T-cell (primary cell): ENCODE measurements at regions not wholly inside any gene's neighbourhood (a gene's known extent, or its start where the extent isn't known, plus 50 kb on each side); places are given as distances from the start of the nearest gene placed in this dataset.
A peak's percentile ranks its signal among the peaks of the same experiment; 100 is the strongest.

ENCODE experiments used
- ATAC-seq, 4 experiments: fragments of 200-7000 bp in 3 of 4; fragments of 150-1000 bp in 1 of 4; cut with Tn5 transposase; replicated peaks in 1 of 4; 1 replicate in 3 of 4; 2 replicates in 1 of 4; pipeline ENCODE4 v1.10.0; 2021; ENCODE audit warnings: moderate library complexity in 3 of 4, mild to moderate bottlenecking in 2 of 4, moderate number of reproducible peaks in 1 of 4
- CTCF ChIA-PET, 2 donors: fragments of 300-600 bp; sonication (Branson Sonifier 250); formaldehyde crosslinking; loops; one replicate each; lab custom pipeline; 2022; ENCODE audit warnings: antibody characterized with exemption in 2 of 2; lab: Charles Lee
- POLR2A ChIA-PET, 2 donors: fragments of 300-600 bp; sonication (Branson Sonifier 250); formaldehyde crosslinking; loops; one replicate each; lab custom pipeline; 2022; ENCODE audit warnings: antibody characterized with exemption in 2 of 2; lab: Charles Lee
- DNase-seq, 35 experiments: peaks; one replicate each; pipeline versions ENCODE4 v3.0.0 to v3.0.0-alpha.2; 2013 to 2023
- H3K27ac ChIP-seq: one replicate; pipeline ENCODE4 v1.5.1; 2013; ENCODE audit warnings: low read length
- H3K27me3 ChIP-seq, 2 experiments: replicated peaks in 1 of 2; 1 replicate in 1 of 2; 2 replicates in 1 of 2; pipeline versions ENCODE4 v1.6.1 to v1.7.0; 2013; ENCODE audit warnings: low read length in 1 of 2, mixed read lengths in 1 of 2; ENCODE audit not compliant: control insufficient read depth in 2 of 2, insufficient read depth in 2 of 2; ENCODE audit errors: extremely low read depth in 1 of 2
- H3K36me3 ChIP-seq, 2 donors: 1 replicate in 1 of 2; 2 replicates in 1 of 2; pipeline versions ENCODE4 v1.6.1 to v1.7.0; 2013; ENCODE audit warnings: low read length in 1 of 2; ENCODE audit not compliant: control insufficient read depth in 2 of 2, insufficient read depth in 1 of 2; ENCODE audit errors: extremely low read depth in 1 of 2
- H3K4me1 ChIP-seq, 2 experiments: 1 replicate in 1 of 2; 2 replicates in 1 of 2; pipeline versions ENCODE4 v1.6.1 to v1.7.0; 2013; ENCODE audit warnings: low read length in 2 of 2, mixed read lengths in 1 of 2; ENCODE audit not compliant: insufficient read depth in 2 of 2, control insufficient read depth in 1 of 2; ENCODE audit errors: extremely low read depth in 1 of 2
- H3K4me3 ChIP-seq, 2 donors: 1 replicate in 1 of 2; 2 replicates in 1 of 2; pipeline versions ENCODE4 v1.5.1 to v1.7.0; 2013; ENCODE audit warnings: mild to moderate bottlenecking in 2 of 2, low read length in 1 of 2, moderate library complexity in 1 of 2; ENCODE audit not compliant: control insufficient read depth in 1 of 2; ENCODE audit errors: extremely low read depth in 1 of 2
- H3K9me3 ChIP-seq: 2 replicates; pipeline ENCODE4 v1.7.0; 2013
- H3K27ac Mint-ChIP-seq, 2 donors: one replicate each; pipeline ENCODE4 v1.8.0; 2020 to 2021; ENCODE audit warnings: mild to moderate bottlenecking in 2 of 2, mixed read lengths in 2 of 2
- H3K27me3 Mint-ChIP-seq, 2 donors: one replicate each; pipeline ENCODE4 v1.8.0; 2021 to 2022; ENCODE audit warnings: mixed read lengths in 2 of 2
- H3K36me3 Mint-ChIP-seq: one replicate; pipeline ENCODE4 v1.8.0; 2021; ENCODE audit warnings: mixed read lengths
- H3K4me1 Mint-ChIP-seq, 3 donors: one replicate each; pipeline ENCODE4 v1.8.0; 2020 to 2022; ENCODE audit warnings: mixed read lengths in 3 of 3, mild to moderate bottlenecking in 1 of 3
- H3K4me3 Mint-ChIP-seq, 3 donors: one replicate each; pipeline ENCODE4 v1.8.0; 2020 to 2022; ENCODE audit warnings: mild to moderate bottlenecking in 3 of 3, mixed read lengths in 3 of 3, moderate library complexity in 3 of 3
- H3K9me3 Mint-ChIP-seq, 3 donors: one replicate each; pipeline ENCODE4 v1.8.0; 2020 to 2022; ENCODE audit warnings: mixed read lengths in 3 of 3
- WGBS: methylation state at CpG from one replicate; pipeline ENCODE4 v1.1.5; 2013; ENCODE audit warnings: missing lambda C conversion rate; ENCODE audit not compliant: insufficient coverage; 5-methylcytosine and 5-hydroxymethylcytosine counted together

DNA sequence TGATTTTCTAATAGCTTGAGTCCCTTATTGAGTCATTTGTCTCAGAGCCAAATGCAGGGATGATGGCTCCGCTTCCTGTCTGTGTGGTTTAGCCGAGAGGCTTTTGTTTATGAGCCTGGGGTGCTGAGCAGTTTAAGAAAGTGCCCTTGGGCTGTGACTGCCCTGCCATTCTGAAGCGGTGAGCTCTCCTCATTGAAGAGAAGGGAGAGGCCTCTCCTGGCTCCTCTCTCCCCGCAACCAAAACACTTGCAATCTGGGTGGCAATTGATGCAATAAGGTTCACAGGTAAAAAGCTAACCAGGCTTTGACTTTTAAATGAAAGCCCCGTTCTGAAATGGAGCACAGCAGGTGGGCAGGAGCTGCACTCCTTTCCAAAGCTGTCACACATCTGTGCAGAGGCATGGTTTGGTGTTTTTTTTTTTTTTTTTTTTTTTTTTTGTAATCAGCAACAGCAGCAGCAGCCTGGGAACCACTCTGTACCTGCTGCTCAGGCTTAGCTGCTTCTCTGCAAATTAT, 403.7 kb downstream of the SIPA1L2 start:
- Mint-ChIP-seq H3K36me3 (no peaks in the 10 kb centered on the region), H3K27me3 (peaks cover 0 to 5% of the 10 kb centered on the region in 2 donors), H3K4me1 (peaks cover 10 to 31% (median 22%) of the 10 kb centered on the region in 3 donors), H3K4me3 (peak overlapping the region; percentile 25 to 28 (median 26)), H3K9me3 (no peaks in the 10 kb centered on the region), H3K27ac (peak overlapping the region; percentile 44 to 79)
- WGBS = 25% methylated on average over 4 of the region's 5 CpGs
- ATAC-seq = peak; percentile 70 to 88 (median 73)
- DNase-seq = peak in 25 of 35 experiments; percentile 1 to 38 (median 8)
- peaks cover 0 to 12% of the 10 kb centered on the region in 2 experiments for H3K4me1 ChIP-seq
- POLR2A ChIA-PET = interaction anchor here in 1 of 2 donors (0.6 kb wide), 2 partner anchors 252 to 275 kb away, joined by 4 to 5 read pairs; no protein-coding TSS in a partner anchor
- CTCF ChIA-PET = interaction anchor here (0.6 to 1.1 kb wide), 3 partner anchors 401 to 1034 kb away, joined by 3 to 5 read pairs (median 4); no protein-coding TSS in a partner anchor
- no peaks in the 10 kb centered on the region for H3K27me3 ChIP-seq
- no peaks in the 10 kb centered on the region for H3K36me3 ChIP-seq
- peak overlapping the region; percentile 39 for H3K27ac ChIP-seq
- H3K9me3 ChIP-seq = no peaks in the 10 kb centered on the region
- H3K4me3 ChIP-seq = no peak overlapping the region

DNA sequence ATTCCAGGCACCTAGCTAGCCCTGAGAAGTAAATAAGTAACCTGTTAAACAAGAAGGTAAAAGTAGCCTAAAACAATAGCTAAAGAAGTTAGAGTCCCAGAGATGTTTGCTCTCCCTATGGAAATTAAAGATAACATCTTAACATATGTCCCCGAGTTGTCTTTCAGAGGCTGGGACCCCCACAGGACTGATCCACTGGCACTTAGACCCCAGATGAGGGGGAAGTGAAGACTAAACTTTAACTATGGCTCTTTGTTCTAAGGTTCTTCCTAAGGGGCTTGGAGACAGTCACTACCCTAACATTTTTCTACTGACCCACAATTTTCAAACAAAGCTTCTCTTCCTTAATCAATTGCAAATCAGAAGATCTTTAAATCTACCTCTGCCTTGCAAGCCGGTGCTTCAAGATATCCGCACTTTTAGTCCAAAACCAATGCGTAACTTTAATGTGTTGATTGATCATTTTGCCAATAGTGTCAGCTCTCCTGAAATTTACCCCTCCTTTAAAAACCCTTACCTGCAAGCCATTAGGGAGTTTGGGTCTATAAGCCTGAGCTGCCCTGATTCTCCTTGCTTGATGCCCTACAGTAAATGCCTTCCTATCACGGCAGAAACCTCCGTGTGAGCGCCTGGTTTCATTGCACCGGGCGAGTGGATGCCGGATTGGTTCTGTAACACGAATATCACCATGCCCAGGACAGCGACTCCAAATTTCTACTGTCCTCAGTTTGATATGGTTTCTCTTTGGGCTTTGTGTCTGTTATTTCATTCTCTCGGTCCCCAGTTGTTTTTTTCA, 404.4 kb downstream of the SIPA1L2 start:
- 83% methylated on average over 6 of the region's 13 CpGs for WGBS
- H3K27me3 Mint-ChIP-seq = peaks cover 0 to 5% of the 10 kb centered on the region in 2 donors

DNA sequence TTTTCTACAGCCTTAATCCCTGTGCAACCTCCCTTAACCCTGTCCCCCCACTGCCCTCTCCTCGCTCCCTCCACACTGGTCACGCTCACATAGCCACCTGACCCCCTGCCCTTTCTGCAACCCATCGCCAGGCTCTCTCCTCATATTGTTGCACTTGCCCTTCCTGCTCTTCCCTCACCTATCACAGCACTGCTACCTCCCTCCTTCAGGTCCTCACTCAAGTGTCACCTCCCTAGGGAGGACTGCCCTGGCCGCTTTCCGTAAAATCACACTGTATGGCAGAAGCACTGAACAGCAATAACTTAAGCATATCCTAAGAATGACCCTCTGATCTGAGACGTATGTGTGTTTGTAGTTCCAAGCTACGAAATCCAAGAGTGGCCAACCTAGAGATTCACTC, 406.0 kb downstream of the SIPA1L2 start:
- no peaks in the 10 kb centered on the region for H3K36me3 ChIP-seq
- H3K36me3 Mint-ChIP-seq = no peaks in the 10 kb centered on the region
- H3K27me3 ChIP-seq = no peaks in the 10 kb centered on the region
- H3K9me3 ChIP-seq = no peaks in the 10 kb centered on the region
- no peaks in the 10 kb centered on the region for H3K9me3 Mint-ChIP-seq
- no peaks in the 10 kb centered on the region for H3K27me3 Mint-ChIP-seq
- ChIA-PET CTCF (no interaction called here), POLR2A (no interaction called here)
- no peak overlapping the region for H3K27ac ChIP-seq
- WGBS = 78% methylated on average over 4 of the region's 7 CpGs
- ATAC-seq = no peak
- H3K27ac Mint-ChIP-seq = no peak overlapping the region
- no peak overlapping the region for H3K4me3 ChIP-seq
- H3K4me1 Mint-ChIP-seq = peaks cover 10 to 31% (median 22%) of the 10 kb centered on the region in 3 donors
- H3K4me1 ChIP-seq = peaks cover 0 to 12% of the 10 kb centered on the region in 2 experiments
- no peak for DNase-seq
- no peak overlapping the region for H3K4me3 Mint-ChIP-seq

More for the DNA sequence above, 404.4 kb downstream of the SIPA1L2 start:
- Mint-ChIP-seq H3K4me3 (peak overlapping the region in 2 of 3 donors; percentile 25 to 26), H3K27ac (peak overlapping the region; percentile 44 to 79), H3K36me3 (no peaks in the 10 kb centered on the region), H3K4me1 (peaks cover 10 to 31% (median 22%) of the 10 kb centered on the region in 3 donors), H3K9me3 (no peaks in the 10 kb centered on the region)
- Histone ChIP-seq H3K27ac (no peak overlapping the region), H3K27me3 (no peaks in the 10 kb centered on the region), H3K4me1 (peaks cover 0 to 12% of the 10 kb centered on the region in 2 experiments), H3K9me3 (no peaks in the 10 kb centered on the region), H3K4me3 (no peak overlapping the region), H3K36me3 (no peaks in the 10 kb centered on the region)
- ChIA-PET CTCF (interaction anchor here (0.6 to 1.1 kb wide), 4 partner anchors 256 to 1035 kb away, joined by 3 to 7 read pairs (median 4); no protein-coding TSS in a partner anchor), POLR2A (interaction anchor here in 1 of 2 donors (0.6 kb wide), 2 partner anchors 251 to 276 kb away, joined by 4 to 5 read pairs; no protein-coding TSS in a partner anchor)
- DNase-seq (no peak), ATAC-seq (no peak)

DNA sequence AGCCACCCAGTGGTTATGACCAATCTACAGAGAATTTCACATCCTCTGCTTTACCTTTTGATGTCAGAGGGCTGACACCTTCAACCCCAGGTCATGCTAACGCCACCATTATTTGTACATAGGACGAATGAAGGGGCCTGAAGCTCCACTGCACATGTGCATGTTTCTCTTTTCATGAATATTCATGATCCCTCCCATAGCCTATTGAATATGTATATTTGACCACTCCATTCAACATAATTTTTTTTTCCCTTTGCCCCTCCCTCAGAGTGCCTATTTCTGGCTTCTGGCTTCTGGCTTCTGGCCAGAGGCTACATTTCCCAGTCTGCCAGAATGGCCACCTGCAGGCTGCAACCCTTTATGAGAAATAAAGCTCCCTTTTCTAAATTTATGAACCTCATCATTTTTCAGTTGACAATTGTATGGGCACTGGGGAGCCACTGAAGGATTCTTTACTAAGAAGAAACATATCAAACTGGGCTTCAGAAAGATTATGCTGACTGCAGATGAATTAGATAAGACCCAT, 406.7 kb downstream of the SIPA1L2 start:
- Histone ChIP-seq H3K36me3 (no peaks in the 10 kb centered on the region), H3K4me3 (no peak overlapping the region), H3K27me3 (no peaks in the 10 kb centered on the region), H3K9me3 (no peaks in the 10 kb centered on the region), H3K27ac (no peak overlapping the region), H3K4me1 (peaks cover 0 to 12% of the 10 kb centered on the region in 2 experiments)
- peaks cover 10 to 31% (median 22%) of the 10 kb centered on the region in 3 donors for H3K4me1 Mint-ChIP-seq
- ChIA-PET POLR2A (no interaction called here), CTCF (no interaction called here)
- H3K27me3 Mint-ChIP-seq = no peaks in the 10 kb centered on the region
- ATAC-seq (no peak), DNase-seq (no peak)
- H3K36me3 Mint-ChIP-seq = no peaks in the 10 kb centered on the region
- no CpG with 5 or more reads among the region's 2 CpGs for WGBS
- no peaks in the 10 kb centered on the region for H3K9me3 Mint-ChIP-seq
- no peak overlapping the region for H3K4me3 Mint-ChIP-seq
- H3K27ac Mint-ChIP-seq = no peak overlapping the region

DNA sequence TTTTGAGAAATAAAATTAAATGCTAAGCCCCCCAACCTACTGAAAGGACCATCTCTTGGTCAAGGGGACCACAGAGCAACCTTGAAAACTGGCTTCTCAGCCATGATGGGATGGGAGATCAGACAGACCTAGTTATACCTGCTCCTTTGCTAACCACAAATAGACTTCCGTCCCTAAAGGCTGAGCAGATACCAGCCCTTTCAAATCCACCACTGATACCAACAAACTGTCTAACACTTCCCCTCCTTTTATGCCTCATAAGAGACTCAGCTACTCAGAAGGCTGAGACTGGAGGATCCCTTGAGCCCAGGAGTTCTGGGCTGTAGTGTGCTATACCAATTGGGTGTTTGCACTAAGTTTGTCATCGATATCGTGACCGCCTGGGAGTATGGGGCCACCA, 407.3 kb downstream of the SIPA1L2 start:
- no peak overlapping the region for H3K4me3 Mint-ChIP-seq
- ATAC-seq = peak in 3 of 4 experiments; percentile 24 to 51 (median 38)

DNA sequence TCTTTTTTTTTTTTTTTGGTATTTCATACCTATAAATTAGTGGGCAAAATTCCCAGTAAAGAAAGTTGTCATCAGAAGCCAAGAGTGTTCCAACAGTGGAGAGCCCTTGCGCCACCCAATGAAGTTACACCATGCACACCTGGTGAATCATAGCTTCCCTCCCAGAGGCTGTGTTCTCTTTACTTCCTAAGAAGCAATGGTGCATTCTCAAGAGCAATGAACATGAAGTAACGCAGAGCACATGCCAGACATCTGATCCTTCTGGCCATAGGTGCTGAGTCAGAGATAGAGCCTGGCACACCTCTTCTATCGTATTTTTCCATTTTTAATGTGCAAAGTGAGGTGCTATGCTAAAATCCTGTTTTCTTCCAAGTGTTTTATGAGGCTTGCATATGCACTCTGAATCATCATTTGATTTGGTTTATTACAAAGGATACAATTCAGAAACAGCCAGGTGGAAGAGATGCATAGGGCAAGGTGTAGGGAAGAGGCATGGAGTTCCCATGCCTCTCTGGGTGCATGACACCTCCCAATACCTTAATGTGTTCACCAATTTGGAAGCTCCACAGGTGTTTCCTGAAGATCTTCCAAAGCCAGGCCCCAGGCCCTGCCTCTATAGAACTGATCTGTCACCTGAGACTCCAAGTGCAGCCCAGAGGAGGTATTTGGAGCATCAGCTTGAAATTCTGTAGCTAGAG, 408.0 kb downstream of the SIPA1L2 start:
- no peak for ATAC-seq
- Mint-ChIP-seq H3K4me3 (no peak overlapping the region), H3K27me3 (no peaks in the 10 kb centered on the region), H3K36me3 (no peaks in the 10 kb centered on the region), H3K9me3 (no peaks in the 10 kb centered on the region), H3K27ac (no peak overlapping the region), H3K4me1 (peaks cover 10 to 24% (median 16%) of the 10 kb centered on the region in 3 donors)
- Histone ChIP-seq H3K36me3 (no peaks in the 10 kb centered on the region), H3K4me1 (peaks cover 0 to 7% of the 10 kb centered on the region in 2 experiments), H3K4me3 (no peak overlapping the region), H3K27me3 (no peaks in the 10 kb centered on the region), H3K27ac (no peak overlapping the region), H3K9me3 (no peaks in the 10 kb centered on the region)
- DNase-seq = no peak
- POLR2A ChIA-PET = interaction anchor here in 1 of 2 donors (0.6 kb wide), 1 partner anchor 85 kb away, joined by 3 read pairs; no protein-coding TSS in a partner anchor
- WGBS = 80% methylated on average over 1 of the region's 3 CpGs
- CTCF ChIA-PET = no interaction called here

More for the DNA sequence above, 407.3 kb downstream of the SIPA1L2 start:
- H3K36me3 ChIP-seq = no peaks in the 10 kb centered on the region
- peak overlapping the region in 1 of 2 donors; percentile 60 for H3K27ac Mint-ChIP-seq
- ChIA-PET POLR2A (interaction anchor here in 1 of 2 donors (0.6 kb wide), 1 partner anchor 85 kb away, joined by 3 read pairs; no protein-coding TSS in a partner anchor), CTCF (no interaction called here)
- no peak for DNase-seq
- H3K27me3 ChIP-seq = no peaks in the 10 kb centered on the region
- no peaks in the 10 kb centered on the region for H3K9me3 Mint-ChIP-seq
- peaks cover 0 to 12% of the 10 kb centered on the region in 2 experiments for H3K4me1 ChIP-seq
- no peaks in the 10 kb centered on the region for H3K9me3 ChIP-seq
- H3K4me3 ChIP-seq = no peak overlapping the region
- H3K36me3 Mint-ChIP-seq = no peaks in the 10 kb centered on the region
- no peak overlapping the region for H3K27ac ChIP-seq
- H3K4me1 Mint-ChIP-seq = peaks cover 10 to 29% (median 20%) of the 10 kb centered on the region in 3 donors
- 93% methylated on average over 3 of the region's 4 CpGs for WGBS
- no peaks in the 10 kb centered on the region for H3K27me3 Mint-ChIP-seq
